ENCODE measurements at regions not wholly inside any gene's neighbourhood (a gene's known extent, or its start where the extent isn't known, plus 50 kb on each side); places are given as distances from the start of the nearest gene placed in this dataset.

DNA sequence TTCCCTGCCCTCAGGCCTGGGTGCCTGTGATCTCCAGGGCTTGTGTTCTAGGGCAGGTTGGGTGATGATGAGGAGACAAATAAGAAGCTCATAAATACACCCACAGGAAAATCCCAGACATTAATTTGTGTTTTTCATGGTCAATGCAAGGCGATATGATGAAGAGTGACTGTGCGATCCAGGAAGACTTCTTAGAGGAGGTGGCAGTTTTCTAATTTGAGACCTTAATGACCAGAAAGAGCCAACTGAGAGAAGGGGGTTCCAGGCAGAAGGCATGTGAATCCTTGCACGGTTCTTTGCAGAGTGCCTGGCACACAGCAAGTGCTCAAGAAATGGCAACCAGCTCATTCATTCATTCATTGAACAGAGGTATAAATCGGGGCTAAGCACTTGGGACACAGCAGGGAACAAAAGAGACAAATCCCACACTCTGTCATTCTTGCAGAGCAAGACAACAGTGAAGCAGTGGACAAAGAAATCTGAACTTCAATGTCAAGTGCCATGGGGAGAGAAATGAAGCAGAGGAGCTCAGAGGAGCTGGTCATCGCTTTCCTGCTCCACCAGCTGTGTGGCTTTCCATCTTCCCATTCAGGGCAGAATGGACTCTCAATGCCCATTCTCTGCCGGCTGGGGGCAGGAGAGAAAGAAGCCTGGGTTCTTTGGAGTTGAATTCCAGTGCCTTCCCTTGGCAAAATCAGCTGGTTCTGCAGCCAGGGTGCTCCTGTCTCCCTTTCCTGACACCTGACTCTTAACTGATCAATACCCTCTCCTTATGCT, 128.3 kb downstream of the AACS start:
- TF ChIP-seq, protein P1, sequence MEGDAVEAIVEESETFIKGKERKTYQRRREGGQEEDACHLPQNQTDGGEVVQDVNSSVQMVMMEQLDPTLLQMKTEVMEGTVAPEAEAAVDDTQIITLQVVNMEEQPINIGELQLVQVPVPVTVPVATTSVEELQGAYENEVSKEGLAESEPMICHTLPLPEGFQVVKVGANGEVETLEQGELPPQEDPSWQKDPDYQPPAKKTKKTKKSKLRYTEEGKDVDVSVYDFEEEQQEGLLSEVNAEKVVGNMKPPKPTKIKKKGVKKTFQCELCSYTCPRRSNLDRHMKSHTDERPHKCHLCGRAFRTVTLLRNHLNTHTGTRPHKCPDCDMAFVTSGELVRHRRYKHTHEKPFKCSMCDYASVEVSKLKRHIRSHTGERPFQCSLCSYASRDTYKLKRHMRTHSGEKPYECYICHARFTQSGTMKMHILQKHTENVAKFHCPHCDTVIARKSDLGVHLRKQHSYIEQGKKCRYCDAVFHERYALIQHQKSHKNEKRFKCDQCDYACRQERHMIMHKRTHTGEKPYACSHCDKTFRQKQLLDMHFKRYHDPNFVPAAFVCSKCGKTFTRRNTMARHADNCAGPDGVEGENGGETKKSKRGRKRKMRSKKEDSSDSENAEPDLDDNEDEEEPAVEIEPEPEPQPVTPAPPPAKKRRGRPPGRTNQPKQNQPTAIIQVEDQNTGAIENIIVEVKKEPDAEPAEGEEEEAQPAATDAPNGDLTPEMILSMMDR (IDR thresholded peaks at IDR 0.05) = no peak
- TF ChIP-seq EZH2 (IDR thresholded peaks at IDR 0.05; ENCODE audit: borderline replicate concordance, insufficient read depth, low read depth, low read length, poor library complexity, severe bottlenecking) = no peak

Data from B cell (primary cell).